Frontal cortex (tissue), 3 donors: ENCODE measurements at regions not wholly inside any gene's neighbourhood (a gene's known extent, or its start where the extent isn't known, plus 50 kb on each side); places are given as distances from the start of the nearest gene placed in this dataset.
"Not testable (repeated sequence)": the region's sequence is repeated elsewhere in the genome, so short reads cannot be mapped to it uniquely, and the experiment has no call there.

ENCODE experiments used
- DNase-seq, 2 donors: peaks; one replicate each; pipeline ENCODE4 v3.0.0; 2012; ENCODE audit warnings: low spot score in 2 of 2
- FAIRE-seq: peaks from 2 replicates; lab custom pipeline; 2012; peaks lifted over from hg19 to GRCh38; lab: Jason Lieb, UNC
- donor health status: control.
- donor health status: control.
- donor health status: control.

- FAIRE-seq = no peak
- DNase-seq = no peak
Observed at GRCh38 chr13:85174291-85174690, 624.9 kb downstream of the SLITRK6 start.

GRCh38 chr13:85170372-85170771 is 628.8 kb downstream of the SLITRK6 start:
- DNase-seq (no peak), FAIRE-seq (no peak)

GRCh38 chr13:85166891-85167290 is 632.3 kb downstream of the SLITRK6 start:
- FAIRE-seq = no peak
- DNase-seq = no peak

- FAIRE-seq (no peak), DNase-seq (no peak)
Observed at GRCh38 chr13:85163063-85163462, 636.2 kb downstream of the SLITRK6 start.

GRCh38 chr13:85148009-85148408 is 651.2 kb downstream of the SLITRK6 start:
- FAIRE-seq = no peak
- DNase-seq = no peak

- no peak for FAIRE-seq
- no peak for DNase-seq
Observed at GRCh38 chr13:85142351-85142927, 656.8 kb downstream of the SLITRK6 start.

GRCh38 chr13:85141401-85141800 is 657.8 kb downstream of the SLITRK6 start:
- no peak for DNase-seq

GRCh38 chr13:85140192-85140591 is 659.0 kb downstream of the SLITRK6 start:
- DNase-seq (no peak), FAIRE-seq (no peak)

More at GRCh38 chr13:85141401-85141800, 657.8 kb downstream of the SLITRK6 start:
- FAIRE-seq = no peak

GRCh38 chr13:85137516-85137915 is 661.7 kb downstream of the SLITRK6 start:
- DNase-seq (no peak), FAIRE-seq (no peak)

GRCh38 chr13:85132986-85133385 is 666.2 kb downstream of the SLITRK6 start:
- no peak for FAIRE-seq
- DNase-seq = no peak

GRCh38 chr13:85123501-85123900 is 675.7 kb downstream of the SLITRK6 start:
- not testable (repeated sequence) for FAIRE-seq, DNase-seq

- FAIRE-seq = no peak
Observed at GRCh38 chr13:85108356-85108755, 690.9 kb downstream of the SLITRK6 start.

GRCh38 chr13:85099245-85099644 is 700.0 kb downstream of the SLITRK6 start:
- FAIRE-seq = no peak

More at GRCh38 chr13:85108356-85108755, 690.9 kb downstream of the SLITRK6 start:
- no peak for DNase-seq

GRCh38 chr13:85095418-85096272 is 703.6 kb downstream of the SLITRK6 start:
- DNase-seq = no peak
- no peak for FAIRE-seq

More at GRCh38 chr13:85099245-85099644, 700.0 kb downstream of the SLITRK6 start:
- no peak for DNase-seq

GRCh38 chr13:85093808-85094207 is 705.4 kb downstream of the SLITRK6 start:
- DNase-seq (no peak), FAIRE-seq (no peak)

GRCh38 chr13:85091631-85092234 is 707.5 kb downstream of the SLITRK6 start:
- DNase-seq (no peak), FAIRE-seq (no peak)

- no peak for FAIRE-seq
- no peak for DNase-seq
Observed at GRCh38 chr13:85089186-85089585, 710.0 kb downstream of the SLITRK6 start.

GRCh38 chr13:85080691-85081090 is 718.5 kb downstream of the SLITRK6 start:
- no peak for FAIRE-seq
- no peak for DNase-seq

GRCh38 chr13:85076343-85076742 is 722.9 kb downstream of the SLITRK6 start:
- FAIRE-seq (no peak), DNase-seq (no peak)

- FAIRE-seq (no peak), DNase-seq (no peak)
Observed at GRCh38 chr13:85074543-85075313, 724.5 kb downstream of the SLITRK6 start.
